Endodermal cell (in vitro differentiated cells): ENCODE measurements at regions not wholly inside any gene's neighbourhood (a gene's known extent, or its start where the extent isn't known, plus 50 kb on each side); places are given as distances from the start of the nearest gene placed in this dataset.

ENCODE experiments used
- DNase-seq: peaks from one replicate; pipeline ENCODE4 v3.0.0-alpha.2; 2017
- H3K27ac ChIP-seq: 2 replicates; pipeline ENCODE4 v1.5.1; 2013; ENCODE audit warnings: mild to moderate bottlenecking, low read depth, low read length, moderate library complexity
- H3K27me3 ChIP-seq: 2 replicates; pipeline ENCODE4 v1.6.1; 2013; ENCODE audit warnings: mild to moderate bottlenecking, low read length, moderate library complexity; ENCODE audit not compliant: insufficient read depth, control insufficient read depth, poor library complexity, severe bottlenecking
- H3K36me3 ChIP-seq: 2 replicates; pipeline ENCODE4 v1.7.0; 2013; ENCODE audit warnings: mild to moderate bottlenecking, low read length, moderate library complexity; ENCODE audit not compliant: control insufficient read depth, insufficient read depth
- H3K4me1 ChIP-seq: one replicate; pipeline ENCODE4 v1.7.0; 2013; ENCODE audit warnings: low read length; ENCODE audit not compliant: control insufficient read depth, insufficient read depth
- H3K4me3 ChIP-seq: 2 replicates; pipeline ENCODE4 v1.5.1; 2013; ENCODE audit warnings: mild to moderate bottlenecking, low read length, moderate library complexity
- H3K9ac ChIP-seq: 2 replicates; pipeline ENCODE4 v1.6.1; 2013; ENCODE audit warnings: mild to moderate bottlenecking, low read length, moderate library complexity; ENCODE audit not compliant: poor library complexity, severe bottlenecking; ENCODE audit errors: extremely low read depth
- H3K9me3 ChIP-seq: 2 replicates; pipeline ENCODE4 v1.6.1; 2013; ENCODE audit warnings: mild to moderate bottlenecking, low read length, moderate library complexity; ENCODE audit not compliant: control insufficient read depth
- H3K27ac Mint-ChIP-seq: 2 replicates; pipeline ENCODE4 v1.8.0; 2020; ENCODE audit warnings: mixed read lengths
- H3K27me3 Mint-ChIP-seq: 2 replicates; pipeline ENCODE4 v1.8.0; 2021; ENCODE audit warnings: mild to moderate bottlenecking, mixed read lengths; ENCODE audit not compliant: insufficient read depth
- H3K36me3 Mint-ChIP-seq: 2 replicates; pipeline ENCODE4 v1.8.0; 2020; ENCODE audit warnings: low read depth, mixed read lengths
- H3K4me1 Mint-ChIP-seq: 2 replicates; pipeline ENCODE4 v1.8.0; 2020; ENCODE audit warnings: mixed read lengths
- H3K4me3 Mint-ChIP-seq: 2 replicates; pipeline ENCODE4 v1.8.0; 2020; ENCODE audit warnings: mild to moderate bottlenecking, moderate library complexity, mixed read lengths
- H3K9me3 Mint-ChIP-seq: 2 replicates; pipeline ENCODE4 v1.8.0; 2020; ENCODE audit warnings: mild to moderate bottlenecking, mixed read lengths
- WGBS, 2 experiments: methylation state at CpG; one replicate each; pipeline versions ENCODE4 v1.1.5 to v1.1.7; 2013; ENCODE audit warnings: missing lambda C conversion rate in 2 of 2, mixed read lengths in 1 of 2; ENCODE audit not compliant: insufficient coverage in 1 of 2, insufficient read length in 1 of 2; 5-methylcytosine and 5-hydroxymethylcytosine counted together
- TF ChIP-seq, protein P1 (sequence below): fragments of 200-600 bp; sonication (generic); conservative IDR thresholded peaks from 2 replicates; pipeline ENCODE4 v1.5.0; 2021; ENCODE audit warnings: antibody characterized with exemption, mild to moderate bottlenecking

DNA sequence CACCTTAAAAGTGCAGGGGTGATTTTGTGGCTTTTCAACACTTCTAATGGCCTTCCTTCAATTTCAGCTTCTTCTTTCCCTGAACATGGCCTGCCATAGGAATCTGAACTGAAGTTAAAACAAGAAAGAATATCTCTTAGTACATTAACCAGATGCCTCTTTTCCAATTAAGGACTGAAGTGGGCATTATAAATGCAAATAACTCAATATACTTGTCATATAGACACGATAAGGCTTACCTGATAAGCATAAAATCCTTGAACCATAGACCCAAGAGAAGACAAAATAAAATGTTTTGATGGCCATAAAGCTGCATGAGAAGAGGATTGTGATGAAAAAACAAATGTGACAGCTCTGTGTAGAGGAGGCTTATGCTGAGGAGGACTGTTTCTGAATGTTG, 173.1 kb downstream of the MC4R start:
- Mint-ChIP-seq H3K9me3 (no peaks in the 10 kb centered on the region), H3K4me3 (no peak overlapping the region), H3K4me1 (no peaks in the 10 kb centered on the region), H3K36me3 (no peaks in the 10 kb centered on the region), H3K27me3 (no peaks in the 10 kb centered on the region), H3K27ac (no peak overlapping the region)
- TF ChIP-seq, protein P1, sequence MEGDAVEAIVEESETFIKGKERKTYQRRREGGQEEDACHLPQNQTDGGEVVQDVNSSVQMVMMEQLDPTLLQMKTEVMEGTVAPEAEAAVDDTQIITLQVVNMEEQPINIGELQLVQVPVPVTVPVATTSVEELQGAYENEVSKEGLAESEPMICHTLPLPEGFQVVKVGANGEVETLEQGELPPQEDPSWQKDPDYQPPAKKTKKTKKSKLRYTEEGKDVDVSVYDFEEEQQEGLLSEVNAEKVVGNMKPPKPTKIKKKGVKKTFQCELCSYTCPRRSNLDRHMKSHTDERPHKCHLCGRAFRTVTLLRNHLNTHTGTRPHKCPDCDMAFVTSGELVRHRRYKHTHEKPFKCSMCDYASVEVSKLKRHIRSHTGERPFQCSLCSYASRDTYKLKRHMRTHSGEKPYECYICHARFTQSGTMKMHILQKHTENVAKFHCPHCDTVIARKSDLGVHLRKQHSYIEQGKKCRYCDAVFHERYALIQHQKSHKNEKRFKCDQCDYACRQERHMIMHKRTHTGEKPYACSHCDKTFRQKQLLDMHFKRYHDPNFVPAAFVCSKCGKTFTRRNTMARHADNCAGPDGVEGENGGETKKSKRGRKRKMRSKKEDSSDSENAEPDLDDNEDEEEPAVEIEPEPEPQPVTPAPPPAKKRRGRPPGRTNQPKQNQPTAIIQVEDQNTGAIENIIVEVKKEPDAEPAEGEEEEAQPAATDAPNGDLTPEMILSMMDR: no peak
- H3K4me1 ChIP-seq: no peaks in the 10 kb centered on the region
- H3K27ac ChIP-seq: no peak overlapping the region
- no peaks in the 10 kb centered on the region for H3K36me3 ChIP-seq
- no peaks in the 10 kb centered on the region for H3K27me3 ChIP-seq
- 92% methylated on average over 1 of the region's 1 CpG; no CpG with 5 or more reads in 1 of the 2 experiments for WGBS, 2 experiments
- no peak overlapping the region for H3K9ac ChIP-seq
- H3K4me3 ChIP-seq: no peak overlapping the region
- H3K9me3 ChIP-seq: no peaks in the 10 kb centered on the region
- no peak for DNase-seq

GRCh38 chr18:60197671-60198462, 174.7 kb downstream of the MC4R start:
- H3K27ac Mint-ChIP-seq: no peak overlapping the region
- peaks cover 3% of the 10 kb centered on the region for H3K4me1 Mint-ChIP-seq
- no peaks in the 10 kb centered on the region for H3K9me3 Mint-ChIP-seq
- Histone ChIP-seq H3K9ac (no peak overlapping the region), H3K4me3 (no peak overlapping the region), H3K9me3 (no peaks in the 10 kb centered on the region), H3K27me3 (no peaks in the 10 kb centered on the region), H3K4me1 (no peaks in the 10 kb centered on the region), H3K27ac (no peak overlapping the region), H3K36me3 (no peaks in the 10 kb centered on the region)
- 87% methylated on average over 2 of the region's 3 CpGs; no CpG with 5 or more reads in 1 of the 2 experiments for WGBS, 2 experiments
- no peaks in the 10 kb centered on the region for H3K36me3 Mint-ChIP-seq
- DNase-seq: no peak
- no peak overlapping the region for H3K4me3 Mint-ChIP-seq
- H3K27me3 Mint-ChIP-seq: no peaks in the 10 kb centered on the region
- TF ChIP-seq, protein P1: no peak

GRCh38 chr18:60196836-60197606, 175.6 kb downstream of the MC4R start:
- no peaks in the 10 kb centered on the region for H3K9me3 Mint-ChIP-seq
- H3K27ac Mint-ChIP-seq: no peak overlapping the region
- TF ChIP-seq, protein P1: no peak
- 90% methylated on average over 6 of the region's 6 CpGs; no CpG with 5 or more reads in 1 of the 2 experiments for WGBS, 2 experiments
- Histone ChIP-seq H3K4me1 (no peaks in the 10 kb centered on the region), H3K4me3 (no peak overlapping the region), H3K9me3 (no peaks in the 10 kb centered on the region), H3K27me3 (no peaks in the 10 kb centered on the region), H3K27ac (no peak overlapping the region), H3K36me3 (no peaks in the 10 kb centered on the region), H3K9ac (no peak overlapping the region)
- H3K4me1 Mint-ChIP-seq: peaks cover 3% of the 10 kb centered on the region
- DNase-seq: no peak
- H3K27me3 Mint-ChIP-seq: no peaks in the 10 kb centered on the region
- H3K4me3 Mint-ChIP-seq: no peak overlapping the region
- no peaks in the 10 kb centered on the region for H3K36me3 Mint-ChIP-seq
